ENCODE measurements at regions not wholly inside any gene's neighbourhood (a gene's known extent, or its start where the extent isn't known, plus 50 kb on each side); places are given as distances from the start of the nearest gene placed in this dataset.
"Not testable (repeated sequence)": the region's sequence is repeated elsewhere in the genome, so short reads cannot be mapped to it uniquely, and the experiment has no call there.

DNA sequence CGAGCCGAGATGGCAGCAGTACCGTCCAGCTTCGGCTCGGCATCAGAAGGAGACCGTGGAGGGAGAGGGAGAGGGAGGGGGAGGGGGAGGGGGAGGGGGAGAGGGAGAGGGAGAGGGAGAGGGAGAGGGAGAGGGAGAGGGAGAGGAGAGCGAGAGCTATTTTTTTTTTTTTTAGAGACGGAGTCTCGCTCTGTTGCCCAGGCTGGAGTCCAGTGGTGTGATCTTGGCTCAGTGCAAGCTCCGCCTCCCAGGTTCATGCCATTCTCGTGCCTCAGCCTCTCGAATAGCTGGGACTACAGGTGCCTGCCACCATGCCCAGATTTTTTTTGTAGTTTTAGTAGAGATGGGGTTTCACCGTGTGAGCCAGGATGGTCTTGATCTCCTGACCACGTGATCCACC is 106.1 kb upstream of the EEF2KMT start:
- TF ChIP-seq, protein P1, sequence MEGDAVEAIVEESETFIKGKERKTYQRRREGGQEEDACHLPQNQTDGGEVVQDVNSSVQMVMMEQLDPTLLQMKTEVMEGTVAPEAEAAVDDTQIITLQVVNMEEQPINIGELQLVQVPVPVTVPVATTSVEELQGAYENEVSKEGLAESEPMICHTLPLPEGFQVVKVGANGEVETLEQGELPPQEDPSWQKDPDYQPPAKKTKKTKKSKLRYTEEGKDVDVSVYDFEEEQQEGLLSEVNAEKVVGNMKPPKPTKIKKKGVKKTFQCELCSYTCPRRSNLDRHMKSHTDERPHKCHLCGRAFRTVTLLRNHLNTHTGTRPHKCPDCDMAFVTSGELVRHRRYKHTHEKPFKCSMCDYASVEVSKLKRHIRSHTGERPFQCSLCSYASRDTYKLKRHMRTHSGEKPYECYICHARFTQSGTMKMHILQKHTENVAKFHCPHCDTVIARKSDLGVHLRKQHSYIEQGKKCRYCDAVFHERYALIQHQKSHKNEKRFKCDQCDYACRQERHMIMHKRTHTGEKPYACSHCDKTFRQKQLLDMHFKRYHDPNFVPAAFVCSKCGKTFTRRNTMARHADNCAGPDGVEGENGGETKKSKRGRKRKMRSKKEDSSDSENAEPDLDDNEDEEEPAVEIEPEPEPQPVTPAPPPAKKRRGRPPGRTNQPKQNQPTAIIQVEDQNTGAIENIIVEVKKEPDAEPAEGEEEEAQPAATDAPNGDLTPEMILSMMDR (IDR thresholded peaks at IDR 0.05) = not testable (repeated sequence)
- not testable (repeated sequence) for TF ChIP-seq POLR2AphosphoS5 (IDR thresholded peaks at IDR 0.05)
